ENCODE measurements at regions not wholly inside any gene's neighbourhood (a gene's known extent, or its start where the extent isn't known, plus 50 kb on each side); places are given as distances from the start of the nearest gene placed in this dataset.

- H2AFZ ChIP-seq (ENCODE audit: low read length), result no peak overlapping the region
- no peaks in the 10 kb centered on the region for H3K79me2 ChIP-seq (ENCODE audit: control insufficient read depth, insufficient read depth, low read length)
- H3K27ac ChIP-seq (ENCODE audit: insufficient read depth, low read length), result no peak overlapping the region
- no peak overlapping the region for H3K9ac ChIP-seq (ENCODE audit: insufficient read depth, low read length)
- H3K4me1 ChIP-seq (ENCODE audit: control insufficient read depth, extremely low read depth, insufficient read depth, low read length), result no peaks in the 10 kb centered on the region
- H3K4me2 ChIP-seq (ENCODE audit: extremely low read depth, insufficient read depth, low read length), result no peak overlapping the region
- no peaks in the 10 kb centered on the region for H3K36me3 ChIP-seq (ENCODE audit: control insufficient read depth, insufficient read depth, low read length)
- H3K4me3 ChIP-seq (replicated peaks in 1 of 4; ENCODE audit: control extremely low read depth in 1 of 4, insufficient read depth in 1 of 4, low read depth in 3 of 4, low read length in 4 of 4), result no peak overlapping the region
- H3K9me3 ChIP-seq (ENCODE audit: control insufficient read depth, insufficient read depth, low read depth, low read length), result no peaks in the 10 kb centered on the region
- DNase-seq (ENCODE audit: low read depth in 2 of 2), result no peak
- H4K20me1 ChIP-seq (ENCODE audit: control insufficient read depth, extremely low read depth, insufficient read depth, low read length), result no peaks in the 10 kb centered on the region
- H3K27me3 ChIP-seq (ENCODE audit: control insufficient read depth, insufficient read depth, low read length), result no peaks in the 10 kb centered on the region
- TF ChIP-seq CTCF (conservative IDR thresholded peaks at IDR 0.05 in 1 of 2, IDR thresholded peaks at IDR 0.05 in 1 of 2; ENCODE audit: low read depth in 1 of 2, low read length in 2 of 2), result no peak
- no peak for TF ChIP-seq EZH2 (IDR thresholded peaks at IDR 0.05; ENCODE audit: low read length, missing control alignments)
These were observed 1079.8 kb downstream of the RAPGEF2 start for GRCh38 chr4:160182727-160183126.

- no peak overlapping the region for H2AFZ ChIP-seq (ENCODE audit: low read length)
- H3K4me1 ChIP-seq (ENCODE audit: control insufficient read depth, extremely low read depth, insufficient read depth, low read length), result no peaks in the 10 kb centered on the region
- H3K4me3 ChIP-seq (replicated peaks in 1 of 4; ENCODE audit: control extremely low read depth in 1 of 4, insufficient read depth in 1 of 4, low read depth in 3 of 4, low read length in 4 of 4), result no peak overlapping the region
- H3K79me2 ChIP-seq (ENCODE audit: control insufficient read depth, insufficient read depth, low read length), result no peaks in the 10 kb centered on the region
- no peak for DNase-seq (ENCODE audit: low read depth in 2 of 2)
- no peaks in the 10 kb centered on the region for H3K27me3 ChIP-seq (ENCODE audit: control insufficient read depth, insufficient read depth, low read length)
- no peaks in the 10 kb centered on the region for H3K36me3 ChIP-seq (ENCODE audit: control insufficient read depth, insufficient read depth, low read length)
- no peaks in the 10 kb centered on the region for H4K20me1 ChIP-seq (ENCODE audit: control insufficient read depth, extremely low read depth, insufficient read depth, low read length)
- no peak for TF ChIP-seq CTCF (conservative IDR thresholded peaks at IDR 0.05 in 1 of 2, IDR thresholded peaks at IDR 0.05 in 1 of 2; ENCODE audit: low read depth in 1 of 2, low read length in 2 of 2)
- H3K9me3 ChIP-seq (ENCODE audit: control insufficient read depth, insufficient read depth, low read depth, low read length), result no peaks in the 10 kb centered on the region
- no peak overlapping the region for H3K9ac ChIP-seq (ENCODE audit: insufficient read depth, low read length)
- no peak overlapping the region for H3K27ac ChIP-seq (ENCODE audit: insufficient read depth, low read length)
- H3K4me2 ChIP-seq (ENCODE audit: extremely low read depth, insufficient read depth, low read length), result no peak overlapping the region
These were observed 1082.0 kb downstream of the RAPGEF2 start for GRCh38 chr4:160184884-160185283.

GRCh38 chr4:160193787-160194186 lies 1090.9 kb downstream of the RAPGEF2 start:
- H3K27me3 ChIP-seq (ENCODE audit: control insufficient read depth, insufficient read depth, low read length), result no peaks in the 10 kb centered on the region
- no peak overlapping the region for H3K4me3 ChIP-seq (replicated peaks in 1 of 4; ENCODE audit: control extremely low read depth in 1 of 4, insufficient read depth in 1 of 4, low read depth in 3 of 4, low read length in 4 of 4)
- H3K9ac ChIP-seq (ENCODE audit: insufficient read depth, low read length), result no peak overlapping the region
- H3K79me2 ChIP-seq (ENCODE audit: control insufficient read depth, insufficient read depth, low read length), result no peaks in the 10 kb centered on the region
- no peaks in the 10 kb centered on the region for H3K36me3 ChIP-seq (ENCODE audit: control insufficient read depth, insufficient read depth, low read length)
- no peak for DNase-seq (ENCODE audit: low read depth in 2 of 2)
- no peak overlapping the region for H3K27ac ChIP-seq (ENCODE audit: insufficient read depth, low read length)
- H3K4me2 ChIP-seq (ENCODE audit: extremely low read depth, insufficient read depth, low read length), result no peak overlapping the region
- TF ChIP-seq EZH2 (IDR thresholded peaks at IDR 0.05; ENCODE audit: low read length, missing control alignments) (no peak), CTCF (conservative IDR thresholded peaks at IDR 0.05 in 1 of 2, IDR thresholded peaks at IDR 0.05 in 1 of 2; ENCODE audit: low read depth in 1 of 2, low read length in 2 of 2) (no peak)
- H3K9me3 ChIP-seq (ENCODE audit: control insufficient read depth, insufficient read depth, low read depth, low read length), result no peaks in the 10 kb centered on the region
- H3K4me1 ChIP-seq (ENCODE audit: control insufficient read depth, extremely low read depth, insufficient read depth, low read length), result no peaks in the 10 kb centered on the region
- no peak overlapping the region for H2AFZ ChIP-seq (ENCODE audit: low read length)
- H4K20me1 ChIP-seq (ENCODE audit: control insufficient read depth, extremely low read depth, insufficient read depth, low read length), result no peaks in the 10 kb centered on the region

Measured in fibroblast of lung (primary cell).